GM19351 (cell line): ENCODE measurements at regions not wholly inside any gene's neighbourhood (a gene's known extent, or its start where the extent isn't known, plus 50 kb on each side); places are given as distances from the start of the nearest gene placed in this dataset.

Source experiments
- ATAC-seq: cut with Tn5 transposase; IDR thresholded peaks from one replicate; pipeline ENCODE4 v1.9.1; 2021; ENCODE audit warnings: mild to moderate bottlenecking, moderate library complexity; ENCODE audit not compliant: unreplicated experiment

DNA sequence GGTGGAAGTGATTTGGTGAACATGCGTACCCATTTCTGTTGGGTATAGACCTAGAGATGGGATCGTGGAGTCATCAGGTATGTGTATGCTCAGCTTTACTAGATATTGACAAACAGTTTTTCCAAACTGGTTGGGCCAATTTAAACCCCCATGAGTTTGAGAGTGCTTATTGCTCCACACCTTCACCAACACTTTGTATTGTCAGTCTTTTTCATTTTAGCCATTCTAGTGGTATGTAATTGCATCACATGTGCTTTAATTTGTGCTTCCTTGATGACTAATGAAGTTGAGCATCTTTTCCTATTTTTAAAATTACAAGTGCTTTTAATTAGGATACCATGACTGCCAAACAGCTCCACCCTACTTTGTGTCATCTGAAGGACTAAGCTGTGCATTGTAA is 158.9 kb upstream of the AKIRIN2 start:
- ATAC-seq = no peak

DNA sequence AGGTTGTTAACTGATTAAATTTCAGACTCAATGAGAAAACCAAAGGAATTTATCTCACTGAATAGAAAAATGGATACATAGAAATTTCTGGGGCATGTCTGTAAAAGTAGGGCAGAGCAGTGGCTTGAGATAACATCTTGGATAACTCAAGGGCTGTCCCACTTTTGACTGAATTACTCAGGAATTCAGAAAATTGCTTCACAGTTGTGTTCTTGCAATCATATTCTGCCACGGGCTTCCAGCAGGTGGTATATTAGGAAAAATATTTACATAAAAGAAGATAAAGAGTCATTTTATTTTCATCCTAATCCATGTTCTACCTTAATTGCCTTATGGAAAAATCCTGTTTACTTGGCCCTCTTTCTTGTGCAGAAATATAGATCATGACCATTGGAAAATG is 156.4 kb upstream of the AKIRIN2 start:
- ATAC-seq = no peak

DNA sequence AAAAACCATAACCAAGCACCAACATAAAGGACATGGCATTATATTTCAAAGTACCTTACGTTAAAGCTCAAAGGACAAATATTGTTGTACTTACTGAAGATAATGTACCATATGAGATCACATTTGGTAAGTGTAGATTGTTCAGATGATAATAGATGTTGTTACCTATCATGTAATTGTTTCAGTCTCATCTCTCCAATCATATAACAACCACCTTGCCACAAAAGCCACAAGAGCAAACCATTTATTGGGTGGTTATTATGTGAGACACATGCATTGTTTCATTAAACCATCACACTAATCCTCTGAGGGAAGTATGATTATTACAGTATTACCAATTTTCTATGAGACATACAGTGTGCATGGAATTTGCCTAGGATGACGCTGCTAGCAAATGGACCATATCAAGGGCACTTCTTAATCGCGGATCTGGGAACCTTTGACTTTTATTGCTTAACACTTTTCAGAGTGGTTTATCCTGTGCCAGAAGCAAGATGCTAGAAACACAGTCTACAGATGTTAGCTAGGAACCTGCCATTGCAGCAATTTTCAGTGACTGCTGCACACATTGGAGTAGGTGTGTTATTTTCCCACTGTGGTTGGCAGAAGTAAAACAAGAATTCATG is 149.8 kb upstream of the AKIRIN2 start:
- ATAC-seq = no peak

DNA sequence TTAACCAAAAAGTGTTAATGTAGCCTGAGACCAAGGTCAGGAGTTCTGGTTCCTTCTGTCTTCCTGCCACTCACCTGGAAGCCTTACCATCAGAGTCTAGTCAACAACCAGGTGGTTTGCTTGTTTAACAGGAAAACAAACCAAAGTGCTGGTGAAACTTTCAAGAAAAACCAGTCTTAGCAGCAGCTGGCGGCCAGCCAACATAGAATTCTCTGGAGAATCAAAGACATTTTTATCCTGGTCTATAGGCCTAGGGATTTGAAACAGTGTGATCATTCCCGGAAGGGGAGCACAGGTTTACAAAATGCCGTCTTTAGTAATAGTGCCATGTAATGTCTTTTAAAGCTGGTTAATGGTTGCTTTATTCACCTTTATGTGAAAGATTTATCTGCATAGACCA is 146.6 kb upstream of the AKIRIN2 start:
- ATAC-seq = no peak

DNA sequence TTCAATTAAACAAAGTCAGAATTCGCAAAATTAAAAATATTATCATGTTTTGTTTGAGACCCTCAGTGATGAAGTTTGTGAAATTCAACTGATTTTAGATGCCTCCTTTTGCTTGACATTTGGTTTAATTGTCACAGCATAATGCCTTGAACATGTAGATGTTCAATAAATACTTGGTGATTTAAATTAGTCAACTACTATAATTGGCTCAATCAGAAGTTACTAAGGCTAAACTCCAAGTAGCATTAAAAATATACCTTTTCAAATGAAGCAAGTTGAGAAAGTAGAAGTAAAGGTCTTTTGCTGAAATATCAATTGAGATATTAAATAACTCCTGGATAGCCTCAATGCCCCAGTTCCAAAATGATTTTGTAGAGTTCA is 145.8 kb upstream of the AKIRIN2 start:
- no peak for ATAC-seq

DNA sequence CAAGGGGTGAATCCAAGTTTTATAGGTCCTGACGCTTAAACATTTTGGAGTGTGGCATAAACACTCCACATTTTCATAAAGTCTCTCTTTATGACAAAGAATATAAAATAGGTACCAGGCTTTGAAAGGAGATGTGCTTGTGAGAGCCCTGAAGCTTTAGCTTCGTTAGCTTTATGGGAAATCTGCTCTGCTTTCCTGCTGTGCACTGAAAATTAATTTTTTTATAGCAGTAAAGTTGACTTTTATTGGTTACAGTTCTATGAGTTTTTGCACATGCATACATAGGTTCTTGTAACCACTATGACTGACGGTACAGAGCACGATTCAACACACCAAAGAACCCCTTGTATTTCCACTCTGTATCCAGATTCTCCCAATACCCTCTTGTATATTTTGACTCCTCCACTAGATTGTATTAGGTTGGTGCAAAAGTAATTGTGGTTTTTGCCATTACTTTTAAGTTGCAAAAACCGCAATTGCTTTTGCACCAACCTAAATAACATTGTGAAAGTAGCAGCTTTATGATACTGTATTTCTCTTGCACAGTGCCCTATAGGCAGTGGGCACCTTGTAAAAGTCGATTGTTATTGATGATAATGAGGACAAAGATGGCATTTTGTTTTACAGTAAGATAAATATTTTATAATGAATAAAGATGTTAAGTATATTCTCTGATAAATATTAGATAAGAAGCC is 145.2 kb upstream of the AKIRIN2 start:
- no peak for ATAC-seq

DNA sequence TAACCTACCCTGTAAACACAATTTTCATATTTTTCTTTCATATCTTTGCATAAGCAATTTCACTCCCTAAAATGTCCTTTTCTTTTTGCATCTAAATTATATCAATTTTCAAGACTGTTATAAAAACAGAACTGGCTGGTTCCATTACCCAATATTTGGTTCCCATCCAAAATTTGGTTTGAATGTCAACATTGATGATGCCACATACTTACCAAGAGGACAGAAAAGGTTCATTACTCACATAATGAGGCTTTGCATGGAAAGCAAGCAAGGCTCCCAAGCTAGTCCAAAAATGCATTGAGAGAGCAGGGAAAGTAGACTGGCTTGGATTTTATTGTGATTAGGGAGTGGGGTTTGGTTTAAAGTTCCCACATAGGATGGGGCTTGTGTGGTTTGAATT is 144.4 kb upstream of the AKIRIN2 start:
- no peak for ATAC-seq

- no peak for ATAC-seq
Observed at GRCh38 chr6:87840324-87840723, 138.3 kb upstream of the AKIRIN2 start.

DNA sequence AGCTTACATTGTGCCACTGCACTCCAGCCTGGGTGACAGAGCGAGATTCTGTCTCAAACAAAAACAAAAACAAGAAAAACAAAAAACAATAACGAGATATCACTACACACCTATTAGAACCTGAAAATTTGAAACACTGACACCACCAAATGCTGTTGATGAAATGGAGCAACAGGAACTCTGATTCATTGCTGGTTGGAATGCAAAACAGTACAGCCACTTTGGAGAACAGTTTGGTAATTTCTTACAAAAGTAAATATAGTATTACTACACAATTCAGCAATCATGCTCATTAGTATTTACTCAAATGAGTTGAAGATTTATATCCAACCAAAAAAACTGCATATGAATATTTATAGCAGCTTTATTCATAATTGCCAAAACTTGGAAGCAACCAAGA is 135.8 kb upstream of the AKIRIN2 start:
- no peak for ATAC-seq

DNA sequence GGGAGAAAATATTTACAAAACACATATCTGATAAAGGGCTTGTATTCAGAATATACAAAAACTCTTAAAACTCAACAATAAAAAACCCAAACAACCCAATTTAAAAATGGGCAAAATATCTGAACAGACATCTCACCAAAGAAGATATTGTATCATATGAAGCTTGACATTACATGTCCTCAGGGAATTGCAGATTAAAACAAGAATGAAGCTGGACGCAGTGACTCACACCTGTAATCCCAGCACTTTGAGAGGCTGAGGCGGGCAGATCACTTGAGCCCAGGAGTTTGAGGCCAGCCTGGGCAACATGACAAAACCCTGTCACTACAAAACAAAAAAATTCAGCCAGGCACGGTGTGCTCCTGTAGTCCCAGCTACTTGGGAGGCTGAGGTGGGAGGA is 135.4 kb upstream of the AKIRIN2 start:
- ATAC-seq = no peak

DNA sequence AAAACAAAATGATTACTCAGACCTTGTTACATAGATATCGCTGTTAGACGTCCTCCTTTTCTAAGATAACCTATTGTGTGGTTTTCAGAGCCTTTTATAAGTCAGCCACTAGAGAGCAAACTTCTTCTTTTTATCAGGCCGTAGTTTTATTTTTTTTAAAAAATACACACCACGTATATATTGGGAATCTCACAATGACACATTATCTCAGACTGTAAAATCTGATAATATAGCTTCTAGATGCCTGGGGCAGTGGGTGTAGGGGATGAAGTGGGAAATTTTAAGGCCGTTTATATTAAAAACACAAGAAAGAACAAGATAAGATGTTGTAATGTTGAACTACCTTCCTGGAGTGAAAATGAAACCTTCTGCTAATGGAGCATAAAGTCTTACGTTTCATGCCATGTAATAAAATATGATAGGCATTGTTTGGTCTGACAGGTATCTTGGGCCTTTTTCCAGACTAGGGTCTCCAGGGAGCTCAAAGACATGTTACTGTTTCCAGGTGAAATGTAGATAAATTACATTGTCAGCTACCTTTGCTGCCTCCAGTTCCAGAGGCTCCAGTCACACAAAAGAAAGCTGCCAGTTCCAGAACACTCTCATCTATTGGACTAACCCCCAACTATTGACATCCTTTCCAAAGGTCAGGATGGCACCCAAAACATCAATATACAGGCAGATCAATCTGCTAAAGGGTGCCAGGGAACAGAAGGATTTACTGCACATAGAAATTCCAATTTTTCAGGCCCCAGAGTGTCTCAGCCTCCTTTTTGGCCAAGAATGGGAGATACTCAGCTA is 130.2 kb upstream of the AKIRIN2 start:
- peak; percentile 80 for ATAC-seq

DNA sequence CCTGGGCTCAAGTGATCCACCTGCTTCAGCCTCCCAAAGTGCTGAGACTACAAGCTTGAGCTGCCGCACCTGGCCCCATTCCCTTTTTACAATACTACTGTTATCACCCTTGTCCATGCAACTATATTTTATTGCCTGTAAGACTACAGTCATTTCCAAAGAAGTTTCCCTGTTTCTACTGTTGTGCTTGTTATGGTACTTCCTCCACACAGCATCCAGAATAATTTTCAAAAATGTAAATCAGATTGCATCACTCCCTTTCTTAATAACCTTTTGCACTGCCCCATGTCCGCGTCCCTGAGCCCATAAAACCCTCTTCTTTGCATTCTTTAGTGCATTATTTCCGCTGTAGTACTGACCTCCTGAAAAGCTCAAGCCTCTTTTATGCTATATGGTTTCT is 128.9 kb upstream of the AKIRIN2 start:
- ATAC-seq = no peak

DNA sequence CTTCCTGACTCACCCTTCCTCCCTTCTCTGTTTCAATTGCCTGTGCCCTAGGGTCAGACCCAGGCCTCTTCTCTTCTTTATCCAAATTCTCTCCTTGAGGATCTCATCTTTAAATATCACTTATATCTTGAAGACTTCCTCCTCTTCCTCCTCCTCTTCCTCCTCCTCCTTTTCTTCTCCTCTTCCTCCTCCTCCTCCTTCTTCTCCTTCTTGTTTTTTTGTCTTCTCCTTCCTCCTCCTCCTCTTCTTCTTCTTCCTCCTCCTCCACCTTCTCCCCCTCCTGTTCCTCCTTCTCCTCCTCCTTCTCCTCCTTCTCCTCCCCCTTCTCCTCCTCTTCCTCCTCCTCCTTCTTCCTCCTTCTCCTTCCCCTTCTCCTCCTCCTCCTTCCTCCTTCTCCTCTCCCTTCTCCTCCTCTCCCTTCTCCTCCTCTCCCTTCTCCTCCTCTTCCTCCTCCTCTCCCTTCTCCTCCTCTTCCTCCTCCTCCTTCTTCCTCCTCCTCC is 127.6 kb upstream of the AKIRIN2 start:
- ATAC-seq = no peak

DNA sequence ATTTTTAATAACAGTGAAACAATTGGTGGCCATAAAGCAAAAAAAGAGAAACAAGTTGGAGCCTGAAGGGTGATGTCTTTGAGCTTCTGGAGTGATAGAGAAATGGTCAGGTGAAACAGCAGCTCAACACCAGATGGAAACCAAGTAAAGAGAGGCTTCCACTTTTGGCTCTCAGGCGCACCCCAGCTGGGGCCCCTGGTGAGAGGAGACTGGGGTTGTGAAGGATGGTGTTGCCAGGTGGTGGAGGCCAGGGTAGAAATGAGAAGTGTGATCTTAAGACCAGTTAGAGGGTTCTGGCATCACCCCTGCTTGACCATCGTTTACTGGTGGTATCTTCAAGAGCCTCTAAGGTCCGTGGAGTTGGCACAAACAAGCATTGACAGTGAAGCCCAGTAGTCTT is 126.0 kb upstream of the AKIRIN2 start:
- ATAC-seq = peak; percentile 38

DNA sequence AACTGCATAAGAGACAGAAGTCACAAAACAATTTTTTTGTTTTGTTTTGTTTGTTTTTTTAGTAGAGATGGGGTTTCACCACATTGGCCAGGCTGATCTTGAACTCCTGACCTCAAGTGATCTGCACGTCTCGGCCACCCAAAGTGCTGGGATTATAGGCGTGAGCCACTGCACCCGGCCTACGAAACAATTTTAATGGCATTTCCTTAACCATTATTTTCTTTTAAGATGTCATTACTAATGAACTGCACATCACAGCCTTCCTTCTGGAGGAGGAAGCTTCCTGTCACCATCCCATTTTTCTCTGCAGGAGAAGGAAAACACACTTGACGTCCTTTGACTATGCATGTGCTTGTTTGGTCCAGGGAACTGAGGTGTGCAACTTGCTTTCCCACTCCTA is 125.3 kb upstream of the AKIRIN2 start:
- no peak for ATAC-seq

GRCh38 chr6:87826424-87826823 is 124.4 kb upstream of the AKIRIN2 start:
- no peak for ATAC-seq

GRCh38 chr6:87825821-87826221 is 123.8 kb upstream of the AKIRIN2 start:
- ATAC-seq = peak; percentile 64

- no peak for ATAC-seq
Observed at GRCh38 chr6:87824958-87825491, 123.0 kb upstream of the AKIRIN2 start.

DNA sequence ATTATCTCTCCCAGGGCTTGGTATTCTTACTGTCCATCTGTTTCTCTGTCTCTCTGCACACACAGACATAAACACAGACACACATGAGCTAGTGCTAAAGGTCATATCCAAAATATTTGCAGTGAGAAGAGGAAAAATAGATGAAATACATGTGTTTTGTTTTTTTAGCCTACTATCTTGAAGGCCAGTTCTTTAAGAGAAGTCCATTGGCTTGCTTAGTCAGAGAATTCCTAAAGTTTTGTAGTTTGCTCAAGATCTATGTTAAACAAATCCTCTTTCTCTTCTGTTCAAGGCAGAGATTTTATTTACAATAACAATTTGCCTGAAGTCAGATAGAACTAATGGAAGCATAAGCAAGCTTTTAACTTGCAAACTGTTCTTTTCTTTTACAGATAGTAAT is 120.0 kb upstream of the AKIRIN2 start:
- ATAC-seq = no peak

DNA sequence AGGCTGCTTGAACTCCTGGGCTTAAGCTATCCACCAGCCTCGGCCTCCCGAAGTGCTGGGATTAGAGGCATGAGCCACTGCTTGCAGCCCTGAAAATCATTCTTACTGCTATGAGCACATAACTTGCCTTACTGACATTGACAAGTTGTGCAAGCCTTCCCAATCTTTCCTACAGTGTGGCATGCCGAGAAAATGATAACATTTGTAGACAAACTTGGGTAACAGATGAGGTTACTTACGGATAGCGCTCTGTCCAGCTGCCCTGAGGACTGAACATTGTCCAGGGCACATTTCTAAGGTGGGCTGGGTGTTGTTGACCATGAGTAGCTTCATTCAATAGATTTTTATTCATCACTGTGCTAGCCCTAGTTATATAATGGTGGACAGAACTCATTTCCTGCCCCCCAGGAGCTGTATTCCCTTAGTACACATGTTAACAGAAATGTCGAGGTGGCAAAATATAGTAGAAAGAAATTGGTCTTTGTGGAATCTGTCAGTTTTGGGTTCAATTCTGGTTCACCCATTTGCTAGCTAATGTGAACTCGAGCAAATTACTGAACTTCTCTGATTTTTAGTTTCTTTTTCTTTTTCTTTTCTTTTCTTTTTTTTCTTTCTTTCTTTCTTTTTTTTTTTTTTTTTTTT is 118.4 kb upstream of the AKIRIN2 start:
- no peak for ATAC-seq

- ATAC-seq = no peak
Observed at GRCh38 chr6:87817183-87817582, 115.2 kb upstream of the AKIRIN2 start.
